NCI-H748 treated with DMSO at 0.1 percent for 48 hours (cell line): ENCODE measurements at regions not wholly inside any gene's neighbourhood (a gene's known extent, or its start where the extent isn't known, plus 50 kb on each side); places are given as distances from the start of the nearest gene placed in this dataset.

Source experiments
- DNase-seq: peaks from one replicate; lab custom pipeline; 2025; lab: John Stamatoyannopoulos, UW

- DNase-seq: no peak
These were observed 98.0 kb upstream of the ITGA6 start for GRCh38 chr2:172329416-172329773.

- DNase-seq: no peak
These were observed 97.4 kb upstream of the ITGA6 start for GRCh38 chr2:172329774-172330671.

- no peak for DNase-seq
These were observed 94.9 kb upstream of the ITGA6 start for GRCh38 chr2:172332507-172332906.

- no peak for DNase-seq
These were observed 94.0 kb upstream of the ITGA6 start for GRCh38 chr2:172333235-172333977.

GRCh38 chr2:172333978-172334330 is 93.4 kb upstream of the ITGA6 start:
- no peak for DNase-seq

GRCh38 chr2:172334988-172335387 is 92.4 kb upstream of the ITGA6 start:
- no peak for DNase-seq

- no peak for DNase-seq
These were observed 91.7 kb upstream of the ITGA6 start for GRCh38 chr2:172335736-172336135.

- no peak for DNase-seq
These were observed 90.7 kb upstream of the ITGA6 start for GRCh38 chr2:172336681-172337080.

- no peak for DNase-seq
These were observed 87.9 kb upstream of the ITGA6 start for GRCh38 chr2:172339371-172340010.

GRCh38 chr2:172340394-172340793 is 87.0 kb upstream of the ITGA6 start:
- no peak for DNase-seq

GRCh38 chr2:172342078-172342477 is 85.3 kb upstream of the ITGA6 start:
- DNase-seq: no peak

- DNase-seq: no peak
These were observed 84.8 kb upstream of the ITGA6 start for GRCh38 chr2:172342611-172343010.

GRCh38 chr2:172344159-172344558 is 83.2 kb upstream of the ITGA6 start:
- DNase-seq: no peak

GRCh38 chr2:172345956-172346555 is 81.3 kb upstream of the ITGA6 start:
- DNase-seq: no peak

- no peak for DNase-seq
These were observed 78.7 kb upstream of the ITGA6 start for GRCh38 chr2:172348555-172349288.

GRCh38 chr2:172350839-172351479 is 76.4 kb upstream of the ITGA6 start:
- no peak for DNase-seq

GRCh38 chr2:172351586-172351985 is 75.8 kb upstream of the ITGA6 start:
- DNase-seq: no peak

GRCh38 chr2:172354347-172354746 is 73.0 kb upstream of the ITGA6 start:
- DNase-seq: no peak

- DNase-seq: no peak
These were observed 69.9 kb upstream of the ITGA6 start for GRCh38 chr2:172357442-172357841.

GRCh38 chr2:172358691-172359556 is 68.5 kb upstream of the ITGA6 start:
- no peak for DNase-seq
